IMR-90 (cell line): ENCODE measurements at regions not wholly inside any gene's neighbourhood (a gene's known extent, or its start where the extent isn't known, plus 50 kb on each side); places are given as distances from the start of the nearest gene placed in this dataset.

ENCODE experiments used
- ATAC-seq: fragments of 200-7000 bp; cut with Tn5 transposase; 2 replicates; pipeline ENCODE4 v1.9.1; 2020; ENCODE audit warnings: low read depth, mild to moderate bottlenecking, moderate library complexity
- BruUV-seq: library from RNA; stranded (reverse); fragments of 400-500 nt; replicated peaks from 2 replicates; lab custom pipeline; 2021; lab: Mats Ljungman, UMichigan
- CTCF ChIA-PET: fragments of 300-600 bp; formaldehyde crosslinking; extraction: SDS; loops from one replicate; lab custom pipeline; 2021; ENCODE audit warnings: antibody characterized with exemption; lab: Yijun Ruan, JAX
- POLR2A ChIA-PET: fragments of 300-600 bp; sonication (Branson Sonifier 250); formaldehyde crosslinking; loops from one replicate; lab custom pipeline; 2022; ENCODE audit warnings: antibody characterized with exemption; ENCODE audit not compliant: unreplicated experiment; lab: Charles Lee
- DNase-seq: peaks from one replicate; pipeline ENCODE4 v3.0.0; 2013
- H2AFZ ChIP-seq: replicated peaks from 2 replicates; pipeline ENCODE3; 2013; ENCODE audit warnings: low read length, mild to moderate bottlenecking; ENCODE audit not compliant: poor library complexity
- H2AK5ac ChIP-seq: 2 replicates; pipeline ENCODE4 v1.6.1; 2013; ENCODE audit warnings: low read depth, low read length, inconsistent platforms
- H2AK9ac ChIP-seq: replicated peaks from 2 replicates; pipeline ENCODE3; 2013; ENCODE audit warnings: mild to moderate bottlenecking, low read depth, low read length, moderate library complexity; ENCODE audit not compliant: poor library complexity
- H2BK120ac ChIP-seq: 2 replicates; pipeline ENCODE4 v1.6.1; 2013; ENCODE audit warnings: low read depth, low read length, inconsistent platforms
- H2BK15ac ChIP-seq: 3 replicates; pipeline ENCODE4 v1.6.1; 2013; ENCODE audit warnings: low read depth, low read length, inconsistent platforms
- H2BK20ac ChIP-seq: 2 replicates; pipeline ENCODE4 v1.6.1; 2013; ENCODE audit warnings: low read depth, mild to moderate bottlenecking, inconsistent platforms, low read length, moderate library complexity
- H2BK5ac ChIP-seq: 2 replicates; pipeline ENCODE4 v1.6.1; 2013; ENCODE audit warnings: mild to moderate bottlenecking, low read depth, low read length, inconsistent platforms; ENCODE audit not compliant: poor library complexity, severe bottlenecking
- H3K14ac ChIP-seq: replicated peaks from 2 replicates; pipeline ENCODE4 v1.6.1; 2013; ENCODE audit warnings: low read depth, low read length, inconsistent platforms
- H3K18ac ChIP-seq: 2 replicates; pipeline ENCODE4 v1.6.1; 2013; ENCODE audit warnings: low read depth, low read length, control low read depth
- H3K23ac ChIP-seq: 2 replicates; pipeline ENCODE4 v1.6.1; 2013; ENCODE audit warnings: low read depth, low read length, inconsistent platforms
- H3K27ac ChIP-seq: 2 replicates; pipeline ENCODE4 v1.5.1; 2013; ENCODE audit warnings: mild to moderate bottlenecking, control low read depth, low read length; ENCODE audit not compliant: insufficient read depth
- H3K27me3 ChIP-seq: 2 replicates; pipeline ENCODE4 v1.6.1; 2013; ENCODE audit warnings: low read length; ENCODE audit not compliant: control insufficient read depth, insufficient read depth
- H3K36me3 ChIP-seq: 2 replicates; pipeline ENCODE4 v1.6.1; 2013; ENCODE audit warnings: low read length, mixed read lengths; ENCODE audit not compliant: control insufficient read depth, insufficient read depth
- H3K4ac ChIP-seq: 2 replicates; pipeline ENCODE4 v1.6.1; 2013; ENCODE audit warnings: low read depth, low read length, inconsistent platforms
- H3K4me1 ChIP-seq: 2 replicates; pipeline ENCODE4 v1.6.1; 2013; ENCODE audit warnings: low read length, mixed read lengths; ENCODE audit not compliant: control insufficient read depth, insufficient read depth
- H3K4me2 ChIP-seq: 2 replicates; pipeline ENCODE4 v1.6.1; 2013; ENCODE audit warnings: low read depth, mild to moderate bottlenecking, control low read depth, low read length, moderate library complexity
- H3K4me3 ChIP-seq: 2 replicates; pipeline ENCODE4 v1.5.1; 2013; ENCODE audit warnings: low read depth, mild to moderate bottlenecking, control low read depth, low read length, moderate library complexity; ENCODE audit not compliant: insufficient read depth
- H3K56ac ChIP-seq: 2 replicates; pipeline ENCODE4 v1.6.1; 2013; ENCODE audit warnings: low read length, inconsistent platforms; ENCODE audit not compliant: insufficient read depth; ENCODE audit errors: extremely low read depth
- H3K79me1 ChIP-seq, 2 experiments: 2 replicates each; pipeline ENCODE4 v1.6.1; 2013; ENCODE audit warnings: low read length in 2 of 2, inconsistent platforms in 1 of 2, low read depth in 1 of 2
- H3K9ac ChIP-seq: 2 replicates; pipeline ENCODE4 v1.6.1; 2013; ENCODE audit warnings: low read depth, low read length, control low read depth
- H3K9me1 ChIP-seq: 2 replicates; pipeline ENCODE4 v1.6.1; 2013; ENCODE audit warnings: low read length, inconsistent platforms; ENCODE audit not compliant: insufficient read depth
- H3K9me3 ChIP-seq: 2 replicates; pipeline ENCODE4 v1.6.1; 2013; ENCODE audit warnings: low read length; ENCODE audit not compliant: control insufficient read depth, insufficient read depth
- H4K20me1 ChIP-seq: 2 replicates; pipeline ENCODE4 v1.6.1; 2013; ENCODE audit warnings: low read length, inconsistent platforms; ENCODE audit not compliant: insufficient read depth
- H4K5ac ChIP-seq: 2 replicates; pipeline ENCODE4 v1.6.1; 2013; ENCODE audit warnings: mild to moderate bottlenecking, low read depth, low read length, control low read depth
- H4K8ac ChIP-seq, 2 experiments: 2 replicates each; pipeline ENCODE4 v1.6.1; 2013; ENCODE audit warnings: low read depth in 2 of 2, low read length in 2 of 2, control low read depth in 1 of 2, inconsistent platforms in 1 of 2
- H4K91ac ChIP-seq: 2 replicates; pipeline ENCODE4 v1.6.1; 2013; ENCODE audit warnings: low read depth, low read length, inconsistent platforms; ENCODE audit not compliant: insufficient read depth
- BHLHE40 ChIP-seq: fragments of 150-350 bp; IDR thresholded peaks from 2 replicates; pipeline ENCODE4 v1.6.1; 2016; ENCODE audit warnings: mild to moderate bottlenecking, low read depth, low read length
- CEBPB ChIP-seq: IDR thresholded peaks from 2 replicates; pipeline ENCODE4 v1.6.1; 2012; ENCODE audit warnings: low read depth, low read length, improper control_type of control experiment
- CHD1 ChIP-seq: IDR thresholded peaks from 2 replicates; pipeline ENCODE4 v1.6.1; 2012; ENCODE audit warnings: low read depth, low read length, improper control_type of control experiment
- CTCF ChIP-seq: conservative IDR thresholded peaks from 2 replicates; pipeline ENCODE4 v1.5.1; 2012; ENCODE audit warnings: mild to moderate bottlenecking, low read depth, low read length, improper control_type of control experiment
- ELK1 ChIP-seq: fragments of 150-350 bp; IDR thresholded peaks from 2 replicates; pipeline ENCODE4 v1.6.1; 2016; ENCODE audit warnings: low read depth, mild to moderate bottlenecking, low read length, moderate library complexity, borderline replicate concordance
- FOS ChIP-seq: fragments of 150-350 bp; IDR thresholded peaks from 2 replicates; pipeline ENCODE4 v1.6.1; 2016; ENCODE audit warnings: low read depth, low read length
- MAFK ChIP-seq: IDR thresholded peaks from 2 replicates; pipeline ENCODE4 v1.6.1; 2012; ENCODE audit warnings: low read depth, low read length, improper control_type of control experiment
- MAZ ChIP-seq: IDR thresholded peaks from 2 replicates; pipeline ENCODE4 v1.6.1; 2012; ENCODE audit warnings: low read depth, mild to moderate bottlenecking, low read length, improper control_type of control experiment, moderate library complexity, borderline replicate concordance
- MXI1 ChIP-seq: IDR thresholded peaks from 2 replicates; pipeline ENCODE4 v1.6.1; 2012; ENCODE audit warnings: low read depth, mild to moderate bottlenecking, low read length, moderate library complexity, borderline replicate concordance
- NFE2L2 ChIP-seq: fragments of 150-350 bp; IDR thresholded peaks from 2 replicates; pipeline ENCODE4 v1.6.1; 2016; ENCODE audit warnings: low read depth, mild to moderate bottlenecking, low read length
- POLR2A ChIP-seq: IDR thresholded peaks from 2 replicates; pipeline ENCODE4 v1.6.1; 2012; ENCODE audit warnings: mild to moderate bottlenecking, low read depth, low read length
- RAD21 ChIP-seq: IDR thresholded peaks from 2 replicates; pipeline ENCODE4 v1.6.1; 2012; ENCODE audit warnings: low read length, improper control_type of control experiment
- RCOR1 ChIP-seq: IDR thresholded peaks from 2 replicates; pipeline ENCODE4 v1.6.1; 2012; ENCODE audit warnings: mild to moderate bottlenecking, low read length, improper control_type of control experiment; ENCODE audit not compliant: insufficient replicate concordance
- RFX5 ChIP-seq: IDR thresholded peaks from 2 replicates; pipeline ENCODE4 v1.8.0; 2012; ENCODE audit warnings: low read depth, mild to moderate bottlenecking, low read length, moderate library complexity
- SMC3 ChIP-seq: fragments of 150-350 bp; IDR thresholded peaks from 2 replicates; pipeline ENCODE4 v1.6.1; 2016; ENCODE audit warnings: low read depth, mild to moderate bottlenecking, antibody characterized with exemption, low read length, moderate library complexity
- USF2 ChIP-seq: fragments of 150-350 bp; IDR thresholded peaks from 2 replicates; pipeline ENCODE4 v1.6.1; 2017; ENCODE audit warnings: mild to moderate bottlenecking, antibody characterized with exemption, low read length, low read depth
- WGBS, 2 experiments: methylation state at CpG; one replicate each; pipeline versions ENCODE4 v1.1.5 to v1.1.7; 2013; ENCODE audit warnings: missing lambda C conversion rate in 2 of 2; ENCODE audit not compliant: insufficient read length in 1 of 2; ENCODE audit errors: extremely low coverage in 2 of 2; 5-methylcytosine and 5-hydroxymethylcytosine counted together
- dilution Hi-C: fragments of 300-500 bp; cut with HindIII; formaldehyde crosslinking; loops from one replicate; pipeline ENCODE4 v1.14.3; 2018; ENCODE audit warnings: low sequenced_read_pairs; ENCODE audit not compliant: unreplicated experiment
- in situ Hi-C: fragments of 300-500 bp; cut with MboI; formaldehyde crosslinking; loops from 3 replicates; pipeline ENCODE4 v1.14.3; 2019; ENCODE audit warnings: low sequenced_read_pairs, inconsistent platforms, mixed read lengths
- intact Hi-C: fragments of 100-400 bp; cut with micrococcal nuclease; formaldehyde crosslinking; loops from 2 replicates; pipeline ENCODE4 v1.10.0; 2022

- no peak overlapping the region for H3K27ac ChIP-seq
- H4K8ac ChIP-seq: no peak overlapping the region
- in situ Hi-C loops: no loop called here
- no peak overlapping the region for H3K23ac ChIP-seq
- intact Hi-C loops: no loop called here
- no peak overlapping the region for H3K14ac ChIP-seq
- no peaks in the 10 kb centered on the region for H3K4me1 ChIP-seq
- DNase-seq (no peak), ATAC-seq (no peak)
- no peak overlapping the region for H2BK120ac ChIP-seq
- TF ChIP-seq MAZ: no peak
- no peak for TF ChIP-seq RFX5
- TF ChIP-seq FOS: no peak
- no peak for TF ChIP-seq CEBPB
- no peak for TF ChIP-seq NFE2L2
- no peak for TF ChIP-seq CTCF
- TF ChIP-seq RCOR1: no peak
- no peak for TF ChIP-seq RAD21
- TF ChIP-seq MXI1: no peak
- no peak for TF ChIP-seq SMC3
- TF ChIP-seq BHLHE40: no peak
- TF ChIP-seq MAFK: no peak
- no peak for TF ChIP-seq POLR2A
- no peak for TF ChIP-seq ELK1
- TF ChIP-seq CHD1: no peak
- no peak for TF ChIP-seq USF2
- H3K9ac ChIP-seq: no peak overlapping the region
- no peak overlapping the region for H2BK20ac ChIP-seq
- H3K18ac ChIP-seq: no peak overlapping the region
- H4K20me1 ChIP-seq: no peaks in the 10 kb centered on the region
- H2BK15ac ChIP-seq: no peak overlapping the region
- ChIA-PET POLR2A (no interaction called here), CTCF (no interaction called here)
- no peak overlapping the region for H4K91ac ChIP-seq
- no peak overlapping the region for H2AK5ac ChIP-seq
- no peaks in the 10 kb centered on the region for H3K9me3 ChIP-seq
- H2AFZ ChIP-seq: no peak overlapping the region
- 83% methylated on average over 1 of the region's 3 CpGs; no CpG with 5 or more reads in 1 of the 2 experiments for WGBS, 2 experiments
- no peaks in the 10 kb centered on the region for H3K36me3 ChIP-seq
- no peaks in the 10 kb centered on the region for H3K79me1 ChIP-seq
- H2BK5ac ChIP-seq: no peak overlapping the region
- dilution Hi-C loops: no loop called here
- no peak overlapping the region for H3K4me3 ChIP-seq
- no peaks in the 10 kb centered on the region for H3K9me1 ChIP-seq
- no peak overlapping the region for H3K56ac ChIP-seq
- no peak overlapping the region for H2AK9ac ChIP-seq
- H3K4ac ChIP-seq: no peak overlapping the region
- no peaks in the 10 kb centered on the region for H3K27me3 ChIP-seq
- no peak overlapping the region for H4K5ac ChIP-seq
- BruUV-seq: no TSS peak
- H3K4me2 ChIP-seq: no peak overlapping the region
Measured at GRCh38 chr15:31752905-31753304, 277.4 kb upstream of the CHRNA7 start.
